ENCODE measurements at regions not wholly inside any gene's neighbourhood (a gene's known extent, or its start where the extent isn't known, plus 50 kb on each side); places are given as distances from the start of the nearest gene placed in this dataset.

- no peak overlapping the region for H3K4me3 ChIP-seq (replicated peaks; ENCODE audit: low read depth, low read length)
- DNase-seq (ENCODE audit: low read depth) = no peak
- TF ChIP-seq CTCF (IDR thresholded peaks at IDR 0.05; ENCODE audit: low read length, missing control alignments) = no peak
These were observed 117.3 kb upstream of the NEO1 start for GRCh38 chr15:72934921-72935320.

GRCh38 chr15:72933976-72934375 is 118.3 kb upstream of the NEO1 start:
- no peak for TF ChIP-seq CTCF (IDR thresholded peaks at IDR 0.05; ENCODE audit: low read length, missing control alignments)
- DNase-seq (ENCODE audit: low read depth) = no peak
- H3K4me3 ChIP-seq (replicated peaks; ENCODE audit: low read depth, low read length) = no peak overlapping the region

- DNase-seq (ENCODE audit: low read depth) = no peak
- H3K4me3 ChIP-seq (replicated peaks; ENCODE audit: low read depth, low read length) = no peak overlapping the region
- TF ChIP-seq CTCF (IDR thresholded peaks at IDR 0.05; ENCODE audit: low read length, missing control alignments) = no peak
These were observed 119.8 kb upstream of the NEO1 start for GRCh38 chr15:72932472-72932871.

- no peak overlapping the region for H3K4me3 ChIP-seq (replicated peaks; ENCODE audit: low read depth, low read length)
- no peak for TF ChIP-seq CTCF (IDR thresholded peaks at IDR 0.05; ENCODE audit: low read length, missing control alignments)
- DNase-seq (ENCODE audit: low read depth) = no peak
These were observed 124.8 kb upstream of the NEO1 start for GRCh38 chr15:72927451-72927850.

GRCh38 chr15:72925661-72926060 is 126.6 kb upstream of the NEO1 start:
- H3K4me3 ChIP-seq (replicated peaks; ENCODE audit: low read depth, low read length) = no peak overlapping the region
- no peak for DNase-seq (ENCODE audit: low read depth)
- no peak for TF ChIP-seq CTCF (IDR thresholded peaks at IDR 0.05; ENCODE audit: low read length, missing control alignments)

GRCh38 chr15:72923289-72923688 is 129.0 kb upstream of the NEO1 start:
- TF ChIP-seq CTCF (IDR thresholded peaks at IDR 0.05; ENCODE audit: low read length, missing control alignments) = no peak

GRCh38 chr15:72920551-72920950 is 131.7 kb upstream of the NEO1 start:
- TF ChIP-seq CTCF (IDR thresholded peaks at IDR 0.05; ENCODE audit: low read length, missing control alignments) = no peak
- no peak overlapping the region for H3K4me3 ChIP-seq (replicated peaks; ENCODE audit: low read depth, low read length)
- DNase-seq (ENCODE audit: low read depth) = no peak

More at GRCh38 chr15:72923289-72923688, 129.0 kb upstream of the NEO1 start:
- no peak overlapping the region for H3K4me3 ChIP-seq (replicated peaks; ENCODE audit: low read depth, low read length)
- no peak for DNase-seq (ENCODE audit: low read depth)
